Activated naive CD8-positive, alpha-beta T cell treated with anti-CD3 and anti-CD28 coated beads, Interleukin-2, amount 10 ng/mL, durations not matched to agents 7 days and 5 days (primary cell): ENCODE measurements at regions not wholly inside any gene's neighbourhood (a gene's known extent, or its start where the extent isn't known, plus 50 kb on each side); places are given as distances from the start of the nearest gene placed in this dataset.
"Not testable (repeated sequence)": the region's sequence is repeated elsewhere in the genome, so short reads cannot be mapped to it uniquely, and the experiment has no call there.

Experiments used
- ATAC-seq: fragments of 150-1000 bp; cut with Tn5 transposase; one replicate; pipeline ENCODE4 v1.10.0; 2021; ENCODE audit warnings: low read depth, moderate library complexity
- POLR2A ChIA-PET: fragments of 350-600 bp; sonication (Branson Sonifier 250); formaldehyde crosslinking; loops from one replicate; lab custom pipeline; 2021; ENCODE audit warnings: antibody characterized with exemption; lab: Charles Lee
- DNase-seq: peaks from one replicate; pipeline ENCODE4 v3.0.0; 2021
- H3K27ac Mint-ChIP-seq: one replicate; pipeline ENCODE4 v1.8.0; 2022; ENCODE audit warnings: mild to moderate bottlenecking, mixed read lengths
- H3K27me3 Mint-ChIP-seq: one replicate; pipeline ENCODE4 v1.8.0; 2022; ENCODE audit warnings: mild to moderate bottlenecking, moderate library complexity, mixed read lengths
- H3K36me3 Mint-ChIP-seq: one replicate; pipeline ENCODE4 v1.8.0; 2021; ENCODE audit warnings: mild to moderate bottlenecking, mixed read lengths
- H3K4me1 Mint-ChIP-seq: one replicate; pipeline ENCODE4 v1.8.0; 2021; ENCODE audit warnings: mixed read lengths
- H3K4me3 Mint-ChIP-seq: one replicate; pipeline ENCODE4 v1.8.0; 2022; ENCODE audit warnings: mild to moderate bottlenecking, moderate library complexity, mixed read lengths
- H3K9me3 Mint-ChIP-seq: one replicate; pipeline ENCODE4 v1.8.0; 2021; ENCODE audit warnings: mixed read lengths

GRCh38 chr10:90992462-90992861 is 71.6 kb upstream of the ANKRD1 start:
- no peaks in the 10 kb centered on the region for H3K36me3 Mint-ChIP-seq
- DNase-seq: no peak
- ATAC-seq: no peak
- no peaks in the 10 kb centered on the region for H3K9me3 Mint-ChIP-seq
- H3K27me3 Mint-ChIP-seq: peaks cover 5% of the 10 kb centered on the region
- POLR2A ChIA-PET: no interaction called here
- no peaks in the 10 kb centered on the region for H3K4me1 Mint-ChIP-seq
- no peak overlapping the region for H3K4me3 Mint-ChIP-seq
- H3K27ac Mint-ChIP-seq: no peak overlapping the region

GRCh38 chr10:90993340-90993739 is 72.5 kb upstream of the ANKRD1 start:
- Mint-ChIP-seq H3K27me3 (peaks cover 7% of the 10 kb centered on the region), H3K36me3 (no peaks in the 10 kb centered on the region), H3K4me3 (no peak overlapping the region), H3K4me1 (no peaks in the 10 kb centered on the region), H3K9me3 (no peaks in the 10 kb centered on the region), H3K27ac (no peak overlapping the region)
- POLR2A ChIA-PET: no interaction called here
- ATAC-seq (no peak), DNase-seq (no peak)

- DNase-seq: no peak
- no peaks in the 10 kb centered on the region for H3K4me1 Mint-ChIP-seq
- H3K4me3 Mint-ChIP-seq: no peak overlapping the region
- H3K9me3 Mint-ChIP-seq: no peaks in the 10 kb centered on the region
- no peak for ATAC-seq
- H3K27me3 Mint-ChIP-seq: peaks cover 12% of the 10 kb centered on the region
- H3K27ac Mint-ChIP-seq: no peak overlapping the region
- no peaks in the 10 kb centered on the region for H3K36me3 Mint-ChIP-seq
- POLR2A ChIA-PET: no interaction called here
These were observed 76.8 kb upstream of the ANKRD1 start for GRCh38 chr10:90997670-90998069.

GRCh38 chr10:90998733-90999511 is 78.0 kb upstream of the ANKRD1 start:
- no peaks in the 10 kb centered on the region for H3K9me3 Mint-ChIP-seq
- H3K36me3 Mint-ChIP-seq: no peaks in the 10 kb centered on the region
- peaks cover 9% of the 10 kb centered on the region for H3K27me3 Mint-ChIP-seq
- ATAC-seq (no peak), DNase-seq (no peak)
- POLR2A ChIA-PET: no interaction called here
- H3K4me1 Mint-ChIP-seq: no peaks in the 10 kb centered on the region
- no peak overlapping the region for H3K4me3 Mint-ChIP-seq
- no peak overlapping the region for H3K27ac Mint-ChIP-seq

- Mint-ChIP-seq H3K27ac (no peak overlapping the region), H3K27me3 (peaks cover 6% of the 10 kb centered on the region), H3K36me3 (no peaks in the 10 kb centered on the region), H3K4me1 (no peaks in the 10 kb centered on the region), H3K9me3 (no peaks in the 10 kb centered on the region), H3K4me3 (no peak overlapping the region)
- no peak for ATAC-seq
- POLR2A ChIA-PET: no interaction called here
- no peak for DNase-seq
These were observed 78.8 kb upstream of the ANKRD1 start for GRCh38 chr10:90999512-91000172.

- H3K27ac Mint-ChIP-seq: no peak overlapping the region
- ATAC-seq (no peak), DNase-seq (no peak)
- H3K27me3 Mint-ChIP-seq: peaks cover 14% of the 10 kb centered on the region
- H3K4me3 Mint-ChIP-seq: no peak overlapping the region
- no peaks in the 10 kb centered on the region for H3K4me1 Mint-ChIP-seq
- no peaks in the 10 kb centered on the region for H3K36me3 Mint-ChIP-seq
- POLR2A ChIA-PET: no interaction called here
- no peaks in the 10 kb centered on the region for H3K9me3 Mint-ChIP-seq
These were observed 79.6 kb upstream of the ANKRD1 start for GRCh38 chr10:91000470-91000869.

GRCh38 chr10:91000985-91001384 is 80.1 kb upstream of the ANKRD1 start:
- no peak for DNase-seq
- no peaks in the 10 kb centered on the region for H3K36me3 Mint-ChIP-seq
- no peak for ATAC-seq
- H3K27ac Mint-ChIP-seq: no peak overlapping the region
- no peak overlapping the region for H3K4me3 Mint-ChIP-seq
- H3K27me3 Mint-ChIP-seq: peaks cover 14% of the 10 kb centered on the region
- H3K9me3 Mint-ChIP-seq: no peaks in the 10 kb centered on the region
- H3K4me1 Mint-ChIP-seq: peaks cover under 1% of the 10 kb centered on the region
- POLR2A ChIA-PET: no interaction called here

GRCh38 chr10:91002656-91003055 is 81.8 kb upstream of the ANKRD1 start:
- H3K27me3 Mint-ChIP-seq: peaks cover 14% of the 10 kb centered on the region
- H3K36me3 Mint-ChIP-seq: no peaks in the 10 kb centered on the region
- no peaks in the 10 kb centered on the region for H3K9me3 Mint-ChIP-seq
- H3K4me1 Mint-ChIP-seq: peaks cover 14% of the 10 kb centered on the region
- DNase-seq (no peak), ATAC-seq (no peak)
- no peak overlapping the region for H3K4me3 Mint-ChIP-seq
- no peak overlapping the region for H3K27ac Mint-ChIP-seq
- POLR2A ChIA-PET: no interaction called here

GRCh38 chr10:91003379-91003778 is 82.5 kb upstream of the ANKRD1 start:
- H3K4me3 Mint-ChIP-seq, H3K27ac Mint-ChIP-seq, DNase-seq, ATAC-seq, H3K9me3 Mint-ChIP-seq, H3K36me3 Mint-ChIP-seq, POLR2A ChIA-PET: not testable (repeated sequence)
- peaks cover 13% of the 10 kb centered on the region for H3K27me3 Mint-ChIP-seq
- H3K4me1 Mint-ChIP-seq: peaks cover 20% of the 10 kb centered on the region

GRCh38 chr10:91005276-91005675 is 84.4 kb upstream of the ANKRD1 start:
- ATAC-seq, H3K4me3 Mint-ChIP-seq, H3K27ac Mint-ChIP-seq, DNase-seq, H3K9me3 Mint-ChIP-seq, H3K36me3 Mint-ChIP-seq: not testable (repeated sequence)
- Mint-ChIP-seq H3K4me1 (peaks cover 21% of the 10 kb centered on the region), H3K27me3 (peaks cover 16% of the 10 kb centered on the region)
- POLR2A ChIA-PET: interaction anchor here (1.5 kb wide), 2 partner anchors 84 to 157 kb away, joined by 4 to 7 read pairs; no protein-coding TSS in a partner anchor

GRCh38 chr10:91006001-91006751 is 85.3 kb upstream of the ANKRD1 start:
- Mint-ChIP-seq H3K27me3 (peaks cover 16% of the 10 kb centered on the region), H3K36me3 (no peaks in the 10 kb centered on the region), H3K9me3 (no peaks in the 10 kb centered on the region), H3K27ac (peak overlapping the region; percentile 78), H3K4me3 (peak overlapping the region; percentile 69), H3K4me1 (peaks cover 21% of the 10 kb centered on the region)
- DNase-seq (peak; percentile 52), ATAC-seq (peak; percentile 70)
- POLR2A ChIA-PET: interaction anchor here (0.9 to 1.7 kb wide), 6 partner anchors 83 to 918 kb away, joined by 3 to 7 read pairs (median 5); partner anchors contain the start of genes BTAF1 and PCGF5

GRCh38 chr10:91006752-91007346 is 86.0 kb upstream of the ANKRD1 start:
- no peak for DNase-seq
- Mint-ChIP-seq H3K36me3 (no peaks in the 10 kb centered on the region), H3K9me3 (no peaks in the 10 kb centered on the region), H3K4me3 (peak overlapping the region; percentile 69), H3K27ac (peak overlapping the region; percentile 78), H3K4me1 (peaks cover 21% of the 10 kb centered on the region), H3K27me3 (peaks cover 12% of the 10 kb centered on the region)
- POLR2A ChIA-PET: interaction anchor here (0.9 to 1.7 kb wide), 6 partner anchors 82 to 917 kb away, joined by 3 to 7 read pairs (median 5); partner anchors contain the start of genes BTAF1 and PCGF5
- ATAC-seq: peak; percentile 83

- DNase-seq (no peak), ATAC-seq (peak; percentile 34)
- Mint-ChIP-seq H3K4me1 (peaks cover 22% of the 10 kb centered on the region), H3K36me3 (no peaks in the 10 kb centered on the region), H3K27ac (peak overlapping the region; percentile 18), H3K4me3 (no peak overlapping the region), H3K27me3 (peaks cover 12% of the 10 kb centered on the region), H3K9me3 (no peaks in the 10 kb centered on the region)
- POLR2A ChIA-PET: interaction anchor here (0.6 to 1.7 kb wide), 3 partner anchors 154 to 213 kb away, joined by 3 to 6 read pairs (median 5); partner anchors contain the start of gene PCGF5
These were observed 86.8 kb upstream of the ANKRD1 start for GRCh38 chr10:91007655-91008054.
